Stimulated activated CD4-positive, alpha-beta T cell treated with anti-CD3 and anti-CD28 coated beads, Interleukin-1b, Interleukin-23, amount 100 ng/mL, for 24 hours (primary cell): ENCODE measurements at regions not wholly inside any gene's neighbourhood (a gene's known extent, or its start where the extent isn't known, plus 50 kb on each side); places are given as distances from the start of the nearest gene placed in this dataset.

Experiments used
- DNase-seq, 4 experiments: peaks; one replicate each; pipeline ENCODE4 v3.0.0-alpha.2; 2020; ENCODE audit warnings: low read depth in 4 of 4, low spot score in 1 of 4

GRCh38 chr10:120279196-120279595, 177.8 kb upstream of the PLPP4 start:
- DNase-seq, result no peak

GRCh38 chr10:120282421-120282820, 174.6 kb upstream of the PLPP4 start:
- no peak for DNase-seq

GRCh38 chr10:120282846-120283492, 174.1 kb upstream of the PLPP4 start:
- no peak for DNase-seq

- DNase-seq, result no peak
Observed at GRCh38 chr10:120285408-120285807, 171.6 kb upstream of the PLPP4 start.

GRCh38 chr10:120286280-120286679, 170.7 kb upstream of the PLPP4 start:
- DNase-seq, result no peak

DNA sequence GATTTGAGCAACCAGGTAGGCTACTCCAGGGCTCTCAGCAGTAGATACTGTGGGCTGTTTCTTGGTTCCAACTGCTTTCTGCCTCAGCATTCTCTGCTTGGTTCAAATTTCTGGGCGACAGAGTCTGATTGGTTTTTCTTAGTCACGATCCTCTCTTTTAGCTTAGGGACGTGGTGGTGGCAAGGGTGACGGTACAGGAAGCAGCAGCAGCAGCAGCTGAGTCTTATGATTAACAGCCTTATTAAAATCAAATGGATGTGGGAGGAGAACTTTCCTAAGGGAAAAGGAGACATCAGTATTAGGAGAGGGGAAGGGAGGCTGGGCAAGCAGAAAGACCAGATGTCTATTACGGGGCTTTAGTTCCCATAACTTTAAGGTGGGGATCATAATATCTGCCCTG, 156.5 kb upstream of the PLPP4 start:
- no peak for DNase-seq

DNA sequence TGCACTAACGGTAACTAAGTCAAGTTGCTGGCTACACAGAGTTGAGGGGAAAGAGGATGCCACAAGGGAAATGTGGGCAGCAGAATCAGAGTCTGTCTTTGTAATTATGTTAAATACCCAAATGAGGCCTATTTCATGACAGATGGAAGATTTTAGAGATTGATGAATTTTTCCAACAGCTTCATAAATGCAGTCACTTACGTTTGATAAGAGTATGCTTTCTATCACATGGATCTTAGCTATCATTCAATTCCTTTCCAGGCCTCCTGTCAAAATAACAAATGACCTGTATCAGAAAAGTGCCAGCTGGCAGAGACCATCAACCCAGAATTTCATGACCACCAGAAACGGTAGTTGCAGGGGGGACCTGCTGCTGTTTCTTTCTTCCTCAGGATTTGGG, 148.4 kb upstream of the PLPP4 start:
- DNase-seq, result no peak

DNA sequence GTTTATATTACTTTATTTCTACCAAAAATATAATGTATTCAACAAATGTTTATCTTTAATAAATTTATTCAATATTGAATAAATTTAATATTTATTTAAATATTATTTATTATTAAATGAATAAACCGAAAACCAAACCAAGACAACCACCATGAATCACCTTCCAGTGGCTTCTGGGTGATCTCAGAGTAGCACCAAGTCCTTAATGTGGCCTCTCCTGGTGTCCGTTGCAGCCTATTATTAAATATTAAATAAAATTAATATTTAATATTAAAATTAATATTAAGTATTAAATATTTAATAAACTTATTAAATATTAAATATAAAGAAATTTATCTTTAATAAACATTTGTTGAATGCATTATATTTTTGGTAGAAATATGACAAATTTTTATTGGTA, 143.3 kb upstream of the PLPP4 start:
- DNase-seq, result no peak

DNA sequence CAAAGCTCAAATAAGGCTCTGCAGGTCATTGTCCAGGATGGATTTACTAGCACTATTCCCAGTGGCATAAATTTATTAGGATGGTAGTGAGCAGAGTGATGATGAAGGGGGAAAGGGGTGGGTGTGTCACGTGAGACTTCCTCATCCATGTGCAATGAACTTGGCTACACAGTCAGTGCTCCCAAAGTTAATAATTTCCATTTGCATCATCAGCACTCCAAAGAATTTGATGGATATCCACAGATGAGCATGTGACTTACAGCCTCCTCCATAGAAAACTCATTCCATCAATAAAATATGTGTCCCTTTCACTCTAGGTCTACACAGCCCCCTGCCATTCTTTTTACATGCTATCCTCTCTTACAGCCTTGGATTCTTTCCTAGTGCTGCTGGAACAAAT, 142.6 kb upstream of the PLPP4 start:
- DNase-seq, result no peak

GRCh38 chr10:120318862-120319261, 138.2 kb upstream of the PLPP4 start:
- no peak for DNase-seq

- DNase-seq, result no peak
Observed at GRCh38 chr10:120327675-120328074, 129.4 kb upstream of the PLPP4 start.

- no peak for DNase-seq
Observed at GRCh38 chr10:120328647-120329046, 128.4 kb upstream of the PLPP4 start.

- DNase-seq, result no peak
Observed at GRCh38 chr10:120335553-120335952, 121.5 kb upstream of the PLPP4 start.

- no peak for DNase-seq
Observed at GRCh38 chr10:120336306-120336910, 120.6 kb upstream of the PLPP4 start.

- peak; percentile 30 to 47 (median 38) for DNase-seq
Observed at GRCh38 chr10:120336911-120337540, 120.0 kb upstream of the PLPP4 start.

DNA sequence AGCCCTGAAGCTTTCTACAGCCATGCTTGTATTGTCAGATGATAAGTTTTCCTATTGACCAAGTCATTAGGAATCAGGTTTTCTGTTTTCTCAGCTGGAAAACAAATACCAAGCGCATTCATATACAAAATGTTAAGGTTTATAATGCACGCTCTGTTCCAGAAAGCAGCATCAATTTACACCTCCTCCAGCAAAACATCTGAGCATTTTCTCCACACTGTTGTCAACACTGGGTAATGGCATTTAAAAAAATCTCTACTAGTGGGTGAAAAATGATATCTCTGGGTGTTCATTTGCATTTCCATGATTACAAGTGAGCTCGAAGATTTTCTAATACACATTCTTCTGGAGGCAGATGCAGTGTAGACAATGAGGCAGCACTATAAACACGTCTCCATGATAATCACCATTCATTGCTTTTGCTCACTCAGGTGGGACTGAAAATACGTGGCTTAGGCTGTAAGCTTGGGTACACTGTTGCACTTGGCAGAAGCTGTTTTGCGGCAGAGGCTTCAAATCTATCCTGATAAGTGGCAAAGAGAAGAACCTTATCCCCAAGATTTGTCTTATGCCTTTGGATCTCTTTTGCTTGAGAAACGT, 114.8 kb upstream of the PLPP4 start:
- DNase-seq, result no peak

GRCh38 chr10:120345186-120345585, 111.8 kb upstream of the PLPP4 start:
- no peak for DNase-seq

- DNase-seq, result no peak
Observed at GRCh38 chr10:120347644-120348043, 109.4 kb upstream of the PLPP4 start.

DNA sequence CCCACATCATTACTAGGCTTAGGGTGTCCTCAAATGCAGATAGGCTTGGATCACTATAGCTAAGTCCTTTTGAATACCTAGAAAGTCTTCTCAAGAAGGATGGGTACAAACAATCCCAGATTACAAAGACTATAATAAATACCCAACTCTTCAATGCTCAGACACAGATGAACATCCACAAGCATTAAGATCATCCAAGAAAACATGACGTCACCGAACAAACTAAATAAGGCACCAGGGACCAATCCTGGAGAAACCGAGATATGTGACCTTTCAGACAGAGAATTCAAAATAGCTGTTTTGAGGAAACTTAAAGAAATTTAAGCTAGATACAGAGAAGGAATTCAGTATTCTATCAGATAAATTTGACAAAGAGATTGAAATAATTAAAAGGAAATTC, 108.0 kb upstream of the PLPP4 start:
- DNase-seq, result no peak

GRCh38 chr10:120355425-120355824, 101.6 kb upstream of the PLPP4 start:
- DNase-seq, result no peak

GRCh38 chr10:120360571-120360970, 96.5 kb upstream of the PLPP4 start:
- DNase-seq, result no peak

DNA sequence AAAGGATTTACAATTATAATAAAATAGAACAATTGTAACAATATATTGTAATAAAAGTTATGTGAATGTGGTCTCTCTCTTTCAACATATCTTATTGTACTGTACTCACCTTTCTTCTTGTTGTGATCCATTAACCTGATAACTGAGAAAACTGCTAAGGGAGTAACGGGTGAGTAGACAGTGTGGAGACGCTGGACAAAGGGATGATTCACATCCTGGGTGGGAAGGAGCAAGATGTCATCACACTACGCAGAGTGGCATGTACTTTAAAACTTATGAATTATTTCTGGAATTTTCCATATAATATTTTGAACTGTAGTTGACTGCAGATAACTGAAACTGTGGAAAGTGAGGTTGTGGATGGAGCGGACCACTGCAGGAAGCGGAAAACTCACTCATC, 91.2 kb upstream of the PLPP4 start:
- no peak for DNase-seq
